GM18858 (cell line): ENCODE measurements at regions not wholly inside any gene's neighbourhood (a gene's known extent, or its start where the extent isn't known, plus 50 kb on each side); places are given as distances from the start of the nearest gene placed in this dataset.
"Not testable (repeated sequence)": the region's sequence is repeated elsewhere in the genome, so short reads cannot be mapped to it uniquely, and the experiment has no call there.

Experiments used
- ATAC-seq: cut with Tn5 transposase; IDR thresholded peaks from one replicate; pipeline ENCODE4 v1.9.1; 2021; ENCODE audit not compliant: unreplicated experiment

GRCh38 chr16:22675745-22676540 is 138.0 kb upstream of the HS3ST2 start:
- no peak for ATAC-seq

GRCh38 chr16:22677024-22677830 is 136.7 kb upstream of the HS3ST2 start:
- no peak for ATAC-seq

- ATAC-seq = no peak
These were observed 135.7 kb upstream of the HS3ST2 start for GRCh38 chr16:22678311-22678710.

GRCh38 chr16:22681554-22682291 is 132.2 kb upstream of the HS3ST2 start:
- ATAC-seq = no peak

- ATAC-seq = no peak
These were observed 130.7 kb upstream of the HS3ST2 start for GRCh38 chr16:22683258-22683657.

- no peak for ATAC-seq
These were observed 130.0 kb upstream of the HS3ST2 start for GRCh38 chr16:22683730-22684573.

GRCh38 chr16:22684574-22685458 is 129.1 kb upstream of the HS3ST2 start:
- ATAC-seq = no peak

GRCh38 chr16:22685459-22685830 is 128.5 kb upstream of the HS3ST2 start:
- no peak for ATAC-seq

- no peak for ATAC-seq
These were observed 126.9 kb upstream of the HS3ST2 start for GRCh38 chr16:22687031-22687530.

GRCh38 chr16:22688463-22688862 is 125.5 kb upstream of the HS3ST2 start:
- no peak for ATAC-seq

- ATAC-seq = no peak
These were observed 125.0 kb upstream of the HS3ST2 start for GRCh38 chr16:22688930-22689329.

- ATAC-seq = no peak
These were observed 122.6 kb upstream of the HS3ST2 start for GRCh38 chr16:22691335-22691734.

- no peak for ATAC-seq
These were observed 121.9 kb upstream of the HS3ST2 start for GRCh38 chr16:22692034-22692433.

GRCh38 chr16:22692916-22693637 is 120.9 kb upstream of the HS3ST2 start:
- ATAC-seq = no peak

- ATAC-seq = no peak
These were observed 120.2 kb upstream of the HS3ST2 start for GRCh38 chr16:22693638-22694340.

GRCh38 chr16:22694887-22695382 is 119.0 kb upstream of the HS3ST2 start:
- ATAC-seq = no peak

- not testable (repeated sequence) for ATAC-seq
These were observed 118.2 kb upstream of the HS3ST2 start for GRCh38 chr16:22695773-22696172.

- ATAC-seq = no peak
These were observed 114.6 kb upstream of the HS3ST2 start for GRCh38 chr16:22699356-22699755.
